ENCODE measurements at regions not wholly inside any gene's neighbourhood (a gene's known extent, or its start where the extent isn't known, plus 50 kb on each side); places are given as distances from the start of the nearest gene placed in this dataset.

DNA sequence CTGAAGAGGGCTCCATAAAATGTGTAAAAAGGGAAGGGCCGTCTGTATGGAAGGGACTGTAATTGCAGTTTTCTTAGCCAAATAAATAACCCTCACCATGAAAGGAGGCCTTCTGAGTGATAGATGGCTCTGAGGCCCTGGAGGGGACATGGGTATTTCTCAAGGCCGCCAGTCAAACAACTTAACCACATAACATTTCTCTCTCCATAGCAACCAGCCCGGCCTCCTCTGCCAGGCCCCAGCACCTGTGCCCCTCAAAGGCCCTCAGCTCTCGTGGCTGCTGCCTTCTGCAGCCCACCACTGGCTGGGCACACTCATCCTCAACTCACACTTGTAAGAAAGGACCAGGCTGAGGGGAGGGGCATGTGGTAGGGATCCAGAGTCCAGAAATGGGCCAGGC is 57.0 kb upstream of the GJB5 start:
- TF ChIP-seq ATF2 (tag by site-specific recombination; IDR thresholded peaks at IDR 0.05; ENCODE audit: low read depth): no peak
- TF ChIP-seq ZNF610 (tag by site-specific recombination; IDR thresholded peaks at IDR 0.05; ENCODE audit: borderline replicate concordance): no peak
- ChIA-PET CTCF (interaction anchor here (1.2 kb wide), 1 partner anchor 9 kb away, joined by 3 read pairs; no protein-coding TSS in a partner anchor), POLR2A (interaction anchor here (0.7 kb wide), 1 partner anchor 475 kb away, joined by 3 read pairs; no protein-coding TSS in a partner anchor)

DNA sequence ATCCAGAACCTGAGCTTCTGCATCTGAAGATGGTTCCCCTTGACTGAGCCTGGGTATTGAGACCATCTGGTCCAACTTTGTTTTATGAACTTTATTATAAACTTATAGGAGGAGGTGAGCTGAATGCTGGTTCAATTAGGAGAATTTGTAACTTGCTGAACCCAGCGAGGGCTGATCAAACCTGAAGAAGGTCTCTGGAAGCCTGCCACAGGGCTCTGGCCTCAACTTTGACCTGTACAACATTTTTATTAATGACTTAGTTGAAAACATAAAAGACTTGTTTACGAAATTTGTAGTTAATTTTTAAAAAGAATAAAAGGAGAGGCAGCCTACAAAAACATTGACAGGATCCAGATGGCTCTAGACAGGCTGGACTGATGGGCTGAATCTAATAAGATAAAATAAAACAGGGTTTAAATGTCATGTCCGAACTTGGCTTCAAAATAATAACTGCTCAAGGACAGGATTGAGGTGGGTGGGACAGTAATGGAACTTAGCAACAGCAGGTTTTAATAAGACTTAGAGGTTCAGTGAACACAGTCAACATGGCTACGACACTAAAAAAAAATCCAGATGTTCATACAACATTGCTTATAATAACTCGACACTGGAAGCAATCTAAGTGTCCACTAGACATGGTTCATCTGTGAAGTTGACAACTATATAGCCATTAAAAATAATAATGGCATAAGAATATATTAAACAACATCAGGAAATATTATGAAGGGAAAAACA is 53.4 kb upstream of the GJB5 start:
- Histone ChIP-seq H3K9me3 (ENCODE audit: control insufficient read depth, insufficient read depth, low read depth, low read length) (no peaks in the 10 kb centered on the region), H3K4me1 (ENCODE audit: control insufficient read depth, insufficient read depth, low read length) (no peaks in the 10 kb centered on the region), H3K27ac (ENCODE audit: extremely low read depth, low read depth, low read length) (no peak overlapping the region), H3K36me3 (ENCODE audit: control insufficient read depth in 2 of 2, insufficient read depth in 1 of 2, low read length in 2 of 2) (no peaks in the 10 kb centered on the region), H3K4me3 (ENCODE audit: low read depth, low read length) (no peak overlapping the region)
- POLR2A ChIA-PET: no interaction called here
- CTCF ChIA-PET: interaction anchor here (1.7 kb wide), 1 partner anchor 42 kb away, joined by 4 read pairs; no protein-coding TSS in a partner anchor
- TF ChIP-seq, protein P1, sequence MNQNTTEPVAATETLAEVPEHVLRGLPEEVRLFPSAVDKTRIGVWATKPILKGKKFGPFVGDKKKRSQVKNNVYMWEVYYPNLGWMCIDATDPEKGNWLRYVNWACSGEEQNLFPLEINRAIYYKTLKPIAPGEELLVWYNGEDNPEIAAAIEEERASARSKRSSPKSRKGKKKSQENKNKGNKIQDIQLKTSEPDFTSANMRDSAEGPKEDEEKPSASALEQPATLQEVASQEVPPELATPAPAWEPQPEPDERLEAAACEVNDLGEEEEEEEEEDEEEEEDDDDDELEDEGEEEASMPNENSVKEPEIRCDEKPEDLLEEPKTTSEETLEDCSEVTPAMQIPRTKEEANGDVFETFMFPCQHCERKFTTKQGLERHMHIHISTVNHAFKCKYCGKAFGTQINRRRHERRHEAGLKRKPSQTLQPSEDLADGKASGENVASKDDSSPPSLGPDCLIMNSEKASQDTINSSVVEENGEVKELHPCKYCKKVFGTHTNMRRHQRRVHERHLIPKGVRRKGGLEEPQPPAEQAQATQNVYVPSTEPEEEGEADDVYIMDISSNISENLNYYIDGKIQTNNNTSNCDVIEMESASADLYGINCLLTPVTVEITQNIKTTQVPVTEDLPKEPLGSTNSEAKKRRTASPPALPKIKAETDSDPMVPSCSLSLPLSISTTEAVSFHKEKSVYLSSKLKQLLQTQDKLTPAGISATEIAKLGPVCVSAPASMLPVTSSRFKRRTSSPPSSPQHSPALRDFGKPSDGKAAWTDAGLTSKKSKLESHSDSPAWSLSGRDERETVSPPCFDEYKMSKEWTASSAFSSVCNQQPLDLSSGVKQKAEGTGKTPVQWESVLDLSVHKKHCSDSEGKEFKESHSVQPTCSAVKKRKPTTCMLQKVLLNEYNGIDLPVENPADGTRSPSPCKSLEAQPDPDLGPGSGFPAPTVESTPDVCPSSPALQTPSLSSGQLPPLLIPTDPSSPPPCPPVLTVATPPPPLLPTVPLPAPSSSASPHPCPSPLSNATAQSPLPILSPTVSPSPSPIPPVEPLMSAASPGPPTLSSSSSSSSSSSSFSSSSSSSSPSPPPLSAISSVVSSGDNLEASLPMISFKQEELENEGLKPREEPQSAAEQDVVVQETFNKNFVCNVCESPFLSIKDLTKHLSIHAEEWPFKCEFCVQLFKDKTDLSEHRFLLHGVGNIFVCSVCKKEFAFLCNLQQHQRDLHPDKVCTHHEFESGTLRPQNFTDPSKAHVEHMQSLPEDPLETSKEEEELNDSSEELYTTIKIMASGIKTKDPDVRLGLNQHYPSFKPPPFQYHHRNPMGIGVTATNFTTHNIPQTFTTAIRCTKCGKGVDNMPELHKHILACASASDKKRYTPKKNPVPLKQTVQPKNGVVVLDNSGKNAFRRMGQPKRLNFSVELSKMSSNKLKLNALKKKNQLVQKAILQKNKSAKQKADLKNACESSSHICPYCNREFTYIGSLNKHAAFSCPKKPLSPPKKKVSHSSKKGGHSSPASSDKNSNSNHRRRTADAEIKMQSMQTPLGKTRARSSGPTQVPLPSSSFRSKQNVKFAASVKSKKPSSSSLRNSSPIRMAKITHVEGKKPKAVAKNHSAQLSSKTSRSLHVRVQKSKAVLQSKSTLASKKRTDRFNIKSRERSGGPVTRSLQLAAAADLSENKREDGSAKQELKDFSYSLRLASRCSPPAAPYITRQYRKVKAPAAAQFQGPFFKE (tag by site-specific recombination; IDR thresholded peaks at IDR 0.05; ENCODE audit: borderline replicate concordance): no peak
- TF ChIP-seq ZNF561 (tag by site-specific recombination; IDR thresholded peaks at IDR 0.05; ENCODE audit: borderline replicate concordance): no peak
- TF ChIP-seq HOXC10 (CRISPR knock-in tag; IDR thresholded peaks at IDR 0.05): no peak
- no peak for TF ChIP-seq ZNF549 (tag by site-specific recombination; IDR thresholded peaks at IDR 0.05)

More for the DNA sequence above, 57.0 kb upstream of the GJB5 start:
- Histone ChIP-seq H3K9me3 (ENCODE audit: control insufficient read depth, insufficient read depth, low read depth, low read length) (no peaks in the 10 kb centered on the region), H3K4me1 (ENCODE audit: control insufficient read depth, insufficient read depth, low read length) (no peaks in the 10 kb centered on the region), H3K36me3 (ENCODE audit: control insufficient read depth in 2 of 2, insufficient read depth in 1 of 2, low read length in 2 of 2) (no peaks in the 10 kb centered on the region), H3K4me3 (ENCODE audit: low read depth, low read length) (no peak overlapping the region), H3K27ac (ENCODE audit: extremely low read depth, low read depth, low read length) (no peak overlapping the region)
